ENCODE measurements at regions not wholly inside any gene's neighbourhood (a gene's known extent, or its start where the extent isn't known, plus 50 kb on each side); places are given as distances from the start of the nearest gene placed in this dataset.
A peak's percentile ranks its signal among the peaks of the same experiment; 100 is the strongest.
"Not testable (repeated sequence)": the region's sequence is repeated elsewhere in the genome, so short reads cannot be mapped to it uniquely, and the experiment has no call there.

- DNase-seq = peak; percentile 48
Observed at GRCh38 chr6:101114703-101115102, 233.6 kb upstream of the ASCC3 start.

GRCh38 chr6:101116337-101116736 lies 235.2 kb upstream of the ASCC3 start:
- DNase-seq = no peak

- peak; percentile 84 for DNase-seq
Observed at GRCh38 chr6:101117393-101118135, 236.4 kb upstream of the ASCC3 start.

GRCh38 chr6:101118136-101118396 lies 236.9 kb upstream of the ASCC3 start:
- DNase-seq = peak; percentile 84

- no peak for DNase-seq
Observed at GRCh38 chr6:101120747-101121146, 239.6 kb upstream of the ASCC3 start.

GRCh38 chr6:101125380-101125971 lies 244.3 kb upstream of the ASCC3 start:
- DNase-seq = no peak

GRCh38 chr6:101126501-101126900 lies 245.4 kb upstream of the ASCC3 start:
- DNase-seq = no peak

GRCh38 chr6:101129851-101130250 lies 248.7 kb upstream of the ASCC3 start:
- peak; percentile 51 for DNase-seq

- no peak for DNase-seq
Observed at GRCh38 chr6:101146389-101146788, 247.1 kb upstream of the GRIK2 start.

GRCh38 chr6:101150226-101150625 lies 243.3 kb upstream of the GRIK2 start:
- DNase-seq = no peak

- not testable (repeated sequence) for DNase-seq
Observed at GRCh38 chr6:101157638-101158037, 235.9 kb upstream of the GRIK2 start.

- no peak for DNase-seq
Observed at GRCh38 chr6:101163611-101164010, 229.9 kb upstream of the GRIK2 start.

- DNase-seq = no peak
Observed at GRCh38 chr6:101167638-101168037, 225.9 kb upstream of the GRIK2 start.

- not testable (repeated sequence) for DNase-seq
Observed at GRCh38 chr6:101171049-101171448, 222.5 kb upstream of the GRIK2 start.

GRCh38 chr6:101178748-101179147 lies 214.8 kb upstream of the GRIK2 start:
- DNase-seq = no peak

- no peak for DNase-seq
Observed at GRCh38 chr6:101181006-101181405, 212.5 kb upstream of the GRIK2 start.

GRCh38 chr6:101188285-101188798 lies 205.2 kb upstream of the GRIK2 start:
- not testable (repeated sequence) for DNase-seq

GRCh38 chr6:101195588-101195987 lies 197.9 kb upstream of the GRIK2 start:
- DNase-seq = no peak

- DNase-seq = no peak
Observed at GRCh38 chr6:101199441-101199840, 194.1 kb upstream of the GRIK2 start.

- no peak for DNase-seq
Observed at GRCh38 chr6:101202867-101203374, 190.6 kb upstream of the GRIK2 start.

- DNase-seq = no peak
Observed at GRCh38 chr6:101203664-101204063, 189.8 kb upstream of the GRIK2 start.

GRCh38 chr6:101208152-101208551 lies 185.4 kb upstream of the GRIK2 start:
- no peak for DNase-seq

- no peak for DNase-seq
Observed at GRCh38 chr6:101212640-101213039, 180.9 kb upstream of the GRIK2 start.

GRCh38 chr6:101222007-101222406 lies 171.5 kb upstream of the GRIK2 start:
- no peak for DNase-seq

- DNase-seq = no peak
Observed at GRCh38 chr6:101224751-101225150, 168.8 kb upstream of the GRIK2 start.

Measured in NCI-H1048 (cell line).